ENCODE measurements at regions not wholly inside any gene's neighbourhood (a gene's known extent, or its start where the extent isn't known, plus 50 kb on each side); places are given as distances from the start of the nearest gene placed in this dataset.
A peak's percentile ranks its signal among the peaks of the same experiment; 100 is the strongest.

- no peak for DNase-seq
These were observed 269.0 kb downstream of the SNX10 start for GRCh38 chr7:26560526-26561256.

- no peak for DNase-seq
These were observed 271.2 kb downstream of the SNX10 start for GRCh38 chr7:26562841-26563240.

GRCh38 chr7:26563406-26563805 is 271.7 kb downstream of the SNX10 start:
- no peak for DNase-seq

DNA sequence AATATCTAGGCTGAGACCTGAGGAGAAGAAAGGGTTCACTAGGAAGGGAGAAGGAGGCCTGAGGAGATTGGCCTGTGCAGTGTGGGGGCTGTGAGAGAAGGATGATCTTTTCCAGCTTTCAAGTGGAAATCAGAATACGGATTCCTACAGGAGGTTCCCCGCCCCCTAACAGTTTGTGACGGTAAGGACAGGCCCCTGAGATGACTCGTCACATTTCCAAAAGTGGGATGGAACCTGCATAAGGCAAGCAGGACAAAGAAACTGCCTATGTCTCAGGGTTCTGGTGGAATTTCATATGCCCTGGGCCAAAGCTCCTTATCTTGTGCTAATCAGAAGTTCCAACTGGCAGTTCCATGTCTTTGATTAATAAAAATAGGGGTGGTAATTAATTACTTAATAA is 275.6 kb downstream of the SNX10 start:
- DNase-seq: no peak

DNA sequence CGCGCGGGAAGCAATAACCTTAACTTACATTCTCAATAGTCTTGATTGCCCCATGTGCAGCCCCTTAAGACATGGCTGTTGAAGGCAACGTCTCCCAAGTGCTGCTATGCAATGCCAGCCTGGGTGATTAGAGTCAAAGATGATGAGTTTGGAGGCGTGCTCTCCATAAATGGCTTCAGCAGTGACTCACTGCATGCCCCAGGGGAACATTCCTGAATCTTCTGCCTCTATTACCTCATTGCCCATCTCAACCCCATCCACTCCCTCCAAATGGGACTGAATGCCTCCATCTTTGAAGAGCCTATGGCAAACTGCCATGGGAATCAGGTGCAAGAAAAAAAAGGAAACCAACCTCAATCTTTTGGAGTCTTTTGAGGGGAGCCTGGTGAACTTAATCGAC is 282.8 kb downstream of the SNX10 start:
- DNase-seq: no peak

DNA sequence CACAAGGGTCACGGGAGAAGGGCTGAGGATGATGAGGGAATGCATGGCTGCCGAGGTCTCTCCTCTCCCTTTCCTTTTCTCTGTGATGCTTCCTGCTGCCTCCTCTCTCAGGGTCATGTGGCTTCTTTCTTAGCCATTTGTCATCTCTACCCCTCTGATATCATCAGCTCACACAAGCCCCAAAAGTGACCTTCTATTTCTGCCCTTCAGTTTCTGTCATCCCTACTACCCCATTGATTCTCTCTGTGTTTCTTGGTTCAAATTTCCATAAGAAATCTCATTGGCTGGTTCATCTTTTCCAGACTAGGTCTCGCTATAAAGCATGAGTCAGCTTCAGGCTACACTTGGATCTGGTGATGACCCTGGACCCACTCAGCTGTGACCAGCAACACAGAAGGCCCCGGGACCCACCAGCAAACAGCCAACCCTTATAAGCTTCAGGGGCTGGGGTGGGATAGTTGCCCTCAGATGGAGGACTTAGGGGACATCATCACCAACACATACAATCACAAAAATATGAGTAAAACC is 284.3 kb downstream of the SKAP2 start:
- no peak for DNase-seq

DNA sequence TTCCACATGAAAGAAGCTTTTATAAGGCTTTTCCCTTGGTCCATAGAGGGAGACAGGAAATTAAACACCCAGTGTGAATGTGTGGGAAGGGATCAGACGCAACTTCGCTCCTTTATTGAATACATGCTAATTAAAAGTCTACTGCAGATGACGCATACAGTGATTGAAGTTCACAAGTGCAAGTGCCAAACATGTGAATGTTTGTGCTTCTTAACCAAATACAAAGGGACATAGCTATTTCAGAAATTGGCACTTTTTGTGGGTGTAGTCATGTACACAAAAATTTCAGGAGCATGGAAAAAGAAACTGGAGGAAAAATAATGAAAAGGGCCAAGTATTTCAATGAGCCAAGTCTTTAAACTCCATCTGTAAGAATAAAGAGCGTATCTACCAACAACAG is 283.7 kb downstream of the SKAP2 start:
- DNase-seq: no peak

GRCh38 chr7:26583094-26583648 is 281.2 kb downstream of the SKAP2 start:
- no peak for DNase-seq

- DNase-seq: no peak
These were observed 280.1 kb downstream of the SKAP2 start for GRCh38 chr7:26584326-26584725.

DNA sequence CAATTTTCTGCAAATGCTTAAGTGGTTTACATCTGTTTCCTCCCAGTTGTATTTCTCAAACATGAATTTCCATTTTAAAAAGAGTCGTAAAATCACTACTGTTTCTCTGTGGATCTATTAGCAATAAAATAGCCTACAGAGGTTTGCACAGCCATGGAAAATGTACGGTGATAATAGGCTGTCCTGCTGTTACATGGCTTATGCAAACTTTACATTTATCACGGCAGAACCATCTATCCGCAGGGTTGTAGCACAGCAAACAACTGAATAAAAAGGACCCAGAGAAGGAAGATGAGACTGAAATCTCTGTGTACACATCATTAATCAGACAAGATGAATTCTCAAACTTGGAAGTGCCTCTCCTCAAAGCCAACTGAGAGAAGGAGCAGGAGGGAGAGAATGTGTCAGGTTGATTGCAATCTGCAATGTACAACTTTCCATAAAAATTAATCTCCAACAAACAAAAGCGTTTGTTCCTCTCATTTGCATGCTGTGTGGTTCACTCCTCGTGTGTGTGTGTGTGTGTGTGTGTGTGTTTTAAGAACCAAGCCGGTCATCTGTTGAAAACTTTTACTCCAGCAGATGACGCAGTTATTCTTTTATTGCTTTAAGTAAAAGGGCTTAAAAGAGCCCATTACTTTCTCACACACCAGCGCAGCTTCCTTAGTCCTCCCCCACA is 279.3 kb downstream of the SKAP2 start:
- DNase-seq: no peak

- no peak for DNase-seq
These were observed 276.9 kb downstream of the SKAP2 start for GRCh38 chr7:26587536-26587935.

DNA sequence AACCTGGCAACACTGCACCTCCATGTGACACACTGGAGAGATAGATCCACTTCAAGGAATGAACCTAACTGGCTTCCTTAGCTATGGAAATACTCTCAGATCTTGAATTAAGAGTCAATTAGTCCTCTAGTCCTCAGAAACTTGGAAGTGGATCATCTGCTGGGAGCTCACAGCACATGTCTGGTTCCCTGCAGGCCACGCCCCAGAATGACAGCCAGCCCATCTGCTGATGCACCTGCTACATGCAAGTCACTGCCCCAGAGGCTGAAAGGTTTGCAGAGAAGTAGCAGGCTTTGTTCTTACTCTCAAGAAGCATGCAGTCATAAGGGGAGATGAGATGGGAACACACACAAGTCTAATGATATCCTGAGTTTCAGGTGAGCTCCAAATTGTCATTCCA is 275.9 kb downstream of the SKAP2 start:
- no peak for DNase-seq

- DNase-seq: peak; percentile 23 to 30 (median 30)
These were observed 273.7 kb downstream of the SKAP2 start for GRCh38 chr7:26590709-26591108.

GRCh38 chr7:26592011-26592410 is 272.4 kb downstream of the SKAP2 start:
- DNase-seq: no peak

DNA sequence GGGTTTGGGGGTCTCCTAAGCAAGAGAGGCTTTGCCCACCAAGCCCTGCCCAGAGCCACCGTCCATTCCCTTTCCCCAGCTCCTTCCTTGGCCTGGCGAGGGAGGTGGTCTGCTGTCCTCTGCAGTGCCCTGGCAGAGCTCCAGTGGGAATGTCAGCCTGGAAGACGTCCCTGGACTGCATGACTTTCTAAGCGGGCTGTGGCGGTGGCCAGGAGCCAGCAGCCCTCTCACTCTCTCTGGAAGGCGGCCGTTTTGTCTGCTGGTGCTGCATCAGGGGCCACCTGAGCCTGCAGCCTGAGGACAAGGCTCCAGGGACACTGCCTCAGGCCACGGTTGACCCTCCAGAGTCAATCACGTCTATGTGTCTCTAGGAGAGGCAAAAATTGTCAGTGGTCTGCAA is 271.0 kb downstream of the SKAP2 start:
- no peak for DNase-seq

DNA sequence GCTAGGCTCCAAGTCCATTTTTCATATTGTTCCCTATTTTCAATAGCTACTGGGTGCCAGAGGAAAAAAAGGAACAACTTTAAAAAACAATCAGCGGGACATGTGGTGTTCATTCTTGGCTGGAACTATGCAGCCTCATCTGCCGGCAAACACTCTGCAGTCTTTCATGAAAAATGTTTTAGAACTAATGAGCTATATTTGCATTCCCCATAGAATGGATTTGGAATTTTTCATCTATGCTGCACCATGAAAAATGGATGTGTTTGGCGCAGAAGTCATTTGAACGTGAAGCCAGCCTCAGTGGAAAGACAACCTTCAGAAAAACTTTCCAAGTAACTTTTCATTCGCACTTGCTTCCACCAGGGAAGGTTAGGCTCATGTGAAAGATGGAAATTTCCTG is 270.5 kb downstream of the SKAP2 start:
- no peak for DNase-seq

DNA sequence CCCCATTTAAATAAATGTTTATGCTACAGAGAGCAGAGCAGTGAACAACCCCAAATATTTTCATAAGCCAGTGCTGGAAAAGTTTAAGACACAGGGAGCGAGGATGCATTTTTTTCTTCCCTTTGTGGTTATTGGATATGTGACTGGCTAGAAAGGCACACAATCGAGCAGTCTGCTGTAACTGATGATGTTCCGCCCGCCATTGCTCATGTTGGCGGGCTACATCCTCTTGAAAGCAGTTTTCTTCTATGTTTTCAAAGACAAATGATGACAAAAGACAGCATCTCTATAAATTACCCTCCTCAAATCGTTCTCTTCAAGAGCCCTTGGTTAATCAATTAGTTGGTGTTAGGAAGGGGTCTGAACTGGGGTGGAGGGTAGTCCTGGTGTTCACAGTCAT is 269.8 kb downstream of the SKAP2 start:
- no peak for DNase-seq

DNA sequence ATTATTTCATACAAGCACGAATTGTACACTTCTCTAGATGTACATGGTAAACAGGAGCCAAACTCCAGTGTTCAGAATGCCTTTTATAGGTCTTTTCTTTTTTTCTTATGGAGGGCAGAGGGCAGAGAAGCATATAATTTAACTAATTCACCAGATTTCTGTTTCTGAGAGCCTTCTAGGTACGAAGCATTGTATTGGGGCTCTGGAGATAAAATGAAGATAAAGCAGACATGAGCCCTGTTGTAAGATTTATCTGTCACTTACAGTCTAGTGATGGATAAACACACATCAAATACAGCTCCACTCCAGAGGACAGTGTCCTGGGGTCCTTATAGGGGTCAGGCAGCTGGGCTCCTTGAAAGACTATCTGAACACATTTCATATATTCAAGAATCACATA is 265.5 kb downstream of the SKAP2 start:
- DNase-seq: no peak

- peak; percentile 6 to 28 (median 21) for DNase-seq
These were observed 264.4 kb downstream of the SKAP2 start for GRCh38 chr7:26599982-26600381.

DNA sequence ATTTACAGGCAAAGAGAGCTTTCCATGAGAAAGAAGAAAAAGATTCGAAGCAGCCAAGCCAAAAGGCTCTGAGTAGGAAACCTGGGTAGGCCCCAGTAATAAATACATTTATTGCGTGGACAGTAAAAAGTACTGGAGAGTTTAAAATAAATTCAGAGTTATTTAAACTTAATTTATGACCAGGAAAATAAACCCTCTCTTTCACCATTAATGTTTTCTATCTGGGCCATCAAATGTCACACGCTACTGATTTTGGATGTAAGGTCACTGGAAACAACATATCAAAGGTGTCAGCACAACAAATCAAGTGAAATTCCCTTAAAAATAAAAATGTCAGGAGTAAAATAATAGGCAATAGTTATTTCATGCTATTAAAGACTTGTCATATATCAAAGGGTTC is 264.0 kb downstream of the SKAP2 start:
- no peak for DNase-seq

GRCh38 chr7:26603631-26604030 is 260.8 kb downstream of the SKAP2 start:
- DNase-seq: no peak

DNA sequence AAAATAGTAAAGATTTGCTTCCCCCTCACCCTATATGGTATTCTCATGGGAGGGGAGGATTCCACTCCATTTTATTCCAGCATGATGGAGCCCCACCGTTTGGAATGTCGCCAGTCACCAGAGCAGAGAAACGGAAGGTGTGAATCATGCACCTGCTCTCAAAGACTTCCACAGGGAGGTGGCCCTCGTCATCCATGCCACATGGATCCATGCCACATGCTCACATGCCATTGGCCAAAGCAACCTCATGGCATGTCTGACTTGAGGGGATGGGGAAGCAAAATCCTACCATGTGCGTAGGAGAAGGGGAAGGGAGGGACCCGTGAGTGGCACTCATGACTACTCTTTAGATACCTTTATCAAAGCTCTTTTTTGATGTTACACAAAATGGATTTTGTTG is 256.0 kb downstream of the SKAP2 start:
- DNase-seq: no peak

- no peak for DNase-seq
These were observed 255.3 kb downstream of the SKAP2 start for GRCh38 chr7:26609082-26609481.

DNA sequence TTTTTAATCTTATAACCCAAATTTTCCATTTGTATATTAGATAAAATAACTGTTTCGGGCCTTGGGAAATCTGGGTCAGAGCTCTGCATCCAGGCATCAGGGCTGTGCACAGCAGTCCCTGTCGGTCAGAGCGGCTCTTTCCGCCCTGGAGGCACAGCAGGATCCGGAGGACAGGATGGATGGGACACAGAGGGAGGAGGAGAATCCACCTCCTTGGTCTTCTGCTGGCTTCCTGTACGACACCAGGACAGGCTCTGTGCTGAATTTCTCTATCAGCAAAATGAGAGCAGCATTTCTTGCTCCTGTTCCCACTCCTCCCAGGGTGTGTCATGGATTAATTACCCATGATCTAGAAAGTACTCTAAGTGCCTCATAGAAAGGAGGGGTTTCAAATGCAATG is 254.9 kb downstream of the SKAP2 start:
- DNase-seq: no peak
